Liver (tissue), 8 donors: ENCODE measurements at regions not wholly inside any gene's neighbourhood (a gene's known extent, or its start where the extent isn't known, plus 50 kb on each side); places are given as distances from the start of the nearest gene placed in this dataset.

Experiments
- DNase-seq: peaks from one replicate; pipeline ENCODE4 v3.0.0-alpha.2; 2017; ENCODE audit warnings: low spot score
- H3K27ac ChIP-seq, 2 donors: one replicate each; pipeline ENCODE4 v1.7.0; 2013; ENCODE audit warnings: inconsistent platforms in 2 of 2, low read length in 2 of 2, control low read depth in 1 of 2, low read depth in 1 of 2, mild to moderate bottlenecking in 1 of 2
- H3K27me3 ChIP-seq, 4 donors: one replicate each; pipeline versions ENCODE4 v1.6.1 to v1.7.0; 2013; ENCODE audit warnings: low read length in 3 of 4, inconsistent platforms in 1 of 4, mild to moderate bottlenecking in 1 of 4, moderate library complexity in 1 of 4; ENCODE audit not compliant: control insufficient read depth in 4 of 4, insufficient read depth in 4 of 4
- H3K36me3 ChIP-seq, 4 donors: one replicate each; pipeline versions ENCODE4 v1.6.1 to v1.7.0; 2013; ENCODE audit warnings: low read length in 3 of 4, mild to moderate bottlenecking in 3 of 4, low read depth in 1 of 4, moderate library complexity in 1 of 4; ENCODE audit not compliant: control insufficient read depth in 4 of 4, insufficient read depth in 3 of 4
- H3K4me1 ChIP-seq, 4 donors: one replicate each; pipeline versions ENCODE4 v1.6.1 to v1.7.0; 2013; ENCODE audit warnings: low read length in 3 of 4, mild to moderate bottlenecking in 3 of 4, moderate library complexity in 1 of 4; ENCODE audit not compliant: control insufficient read depth in 4 of 4, insufficient read depth in 4 of 4
- H3K4me3 ChIP-seq, 3 donors: one replicate each; pipeline versions ENCODE4 v1.6.1 to v1.7.0; 2013; ENCODE audit warnings: low read length in 3 of 3, control low read depth in 1 of 3, low read depth in 1 of 3, mild to moderate bottlenecking in 1 of 3
- H3K9ac ChIP-seq, 2 donors: one replicate each; pipeline ENCODE4 v1.7.0; 2013; ENCODE audit warnings: low read length in 2 of 2, mild to moderate bottlenecking in 2 of 2, moderate library complexity in 2 of 2, control low read depth in 1 of 2, low read depth in 1 of 2
- H3K9me3 ChIP-seq, 4 donors: one replicate each; pipeline versions ENCODE4 v1.6.1 to v1.7.0; 2013; ENCODE audit warnings: low read length in 3 of 4; ENCODE audit not compliant: control insufficient read depth in 4 of 4
- EGR1 ChIP-seq, 2 donors: IDR thresholded peaks; 2 replicates each; pipeline ENCODE4 v1.6.1; 2016 to 2018; ENCODE audit warnings: antibody characterized with exemption in 2 of 2, low read depth in 2 of 2
- FOXA1 ChIP-seq: IDR thresholded peaks from 2 replicates; pipeline ENCODE4 v1.6.1; 2016; ENCODE audit warnings: antibody characterized with exemption
- FOXA2 ChIP-seq: IDR thresholded peaks from 2 replicates; pipeline ENCODE4 v1.6.1; 2016; ENCODE audit warnings: antibody characterized with exemption
- GABPA ChIP-seq, 2 donors: IDR thresholded peaks in 1 of 2; conservative IDR thresholded peaks in 1 of 2; 2 replicates each; pipeline ENCODE4 v1.6.1; 2016; ENCODE audit warnings: antibody characterized with exemption in 2 of 2, mild to moderate bottlenecking in 1 of 2, moderate library complexity in 1 of 2
- HNF4A ChIP-seq, 2 donors: conservative IDR thresholded peaks; 2 replicates each; pipeline ENCODE4 v1.6.1; 2016; ENCODE audit warnings: antibody characterized with exemption in 2 of 2, mild to moderate bottlenecking in 2 of 2
- HNF4G ChIP-seq: IDR thresholded peaks from 2 replicates; pipeline ENCODE4 v1.6.1; 2016; ENCODE audit warnings: antibody characterized with exemption
- JUND ChIP-seq, 2 donors: IDR thresholded peaks; 2 replicates each; pipeline ENCODE4 v1.6.1; 2016; ENCODE audit warnings: antibody characterized with exemption in 2 of 2
- MAX ChIP-seq: IDR thresholded peaks from 2 replicates; pipeline ENCODE4 v1.6.1; 2016; ENCODE audit warnings: antibody characterized with exemption
- NR2F2 ChIP-seq: IDR thresholded peaks from 2 replicates; pipeline ENCODE4 v1.6.1; 2016; ENCODE audit warnings: antibody characterized with exemption
- REST ChIP-seq: IDR thresholded peaks from 2 replicates; pipeline ENCODE4 v1.6.1; 2016; ENCODE audit warnings: antibody characterized with exemption, mild to moderate bottlenecking
- RXRA ChIP-seq, 2 donors: IDR thresholded peaks; 2 replicates each; pipeline ENCODE4 v1.6.1; 2017 to 2018; ENCODE audit warnings: antibody characterized with exemption in 2 of 2, mild to moderate bottlenecking in 1 of 2
- SP1 ChIP-seq: IDR thresholded peaks from 2 replicates; pipeline ENCODE4 v1.6.1; 2018; ENCODE audit warnings: antibody characterized with exemption, mild to moderate bottlenecking
- TAF1 ChIP-seq: conservative IDR thresholded peaks from 2 replicates; pipeline ENCODE4 v1.6.1; 2016; ENCODE audit warnings: antibody characterized with exemption, mild to moderate bottlenecking
- YY1 ChIP-seq: IDR thresholded peaks from 2 replicates; pipeline ENCODE4 v1.6.1; 2016; ENCODE audit warnings: antibody characterized with exemption, mild to moderate bottlenecking
- WGBS: extraction: QIAGEN DNeasy Blood & Tissue Kit; methylation state at CpG from one replicate; pipeline ENCODE4 v1.1.7; 2013; 5-methylcytosine and 5-hydroxymethylcytosine counted together
- TF ChIP-seq, protein P1 (sequence below): IDR thresholded peaks from 2 replicates; pipeline ENCODE4 v1.6.1; 2016; ENCODE audit warnings: antibody characterized with exemption
- TF ChIP-seq, protein P2 (sequence below): fragments of 150-350 bp; IDR thresholded peaks from 2 replicates; pipeline ENCODE4 v1.5.1; 2017; ENCODE audit warnings: improper control_type of control experiment, low read depth, low read length; ENCODE audit not compliant: missing input control
- TF ChIP-seq, protein P3 (sequence below): IDR thresholded peaks from 2 replicates; pipeline ENCODE4 v1.6.1; 2016; ENCODE audit warnings: antibody characterized with exemption
- donor health status: healthy.
- donor health status: healthy.
- donor health status: healthy.
- donor health status: healthy.
- donor health status: healthy.

- no peaks in the 10 kb centered on the region for H3K9me3 ChIP-seq
- WGBS = 89% methylated on average over 7 of the region's 7 CpGs
- H3K4me3 ChIP-seq = no peak overlapping the region
- no peak for TF ChIP-seq HNF4A (conservative IDR thresholded peaks at IDR 0.05)
- H3K27ac ChIP-seq = no peak overlapping the region
- H3K27me3 ChIP-seq = peaks cover 0 to 9% (median 1%) of the 10 kb centered on the region in 4 donors
- no peak overlapping the region for H3K9ac ChIP-seq
- DNase-seq = no peak
- peaks cover 0 to 8% (median 1%) of the 10 kb centered on the region in 4 donors for H3K4me1 ChIP-seq
- H3K36me3 ChIP-seq = no peaks in the 10 kb centered on the region
Measured at GRCh38 chrX:25537699-25538098, 521.9 kb upstream of the ARX start.

DNA sequence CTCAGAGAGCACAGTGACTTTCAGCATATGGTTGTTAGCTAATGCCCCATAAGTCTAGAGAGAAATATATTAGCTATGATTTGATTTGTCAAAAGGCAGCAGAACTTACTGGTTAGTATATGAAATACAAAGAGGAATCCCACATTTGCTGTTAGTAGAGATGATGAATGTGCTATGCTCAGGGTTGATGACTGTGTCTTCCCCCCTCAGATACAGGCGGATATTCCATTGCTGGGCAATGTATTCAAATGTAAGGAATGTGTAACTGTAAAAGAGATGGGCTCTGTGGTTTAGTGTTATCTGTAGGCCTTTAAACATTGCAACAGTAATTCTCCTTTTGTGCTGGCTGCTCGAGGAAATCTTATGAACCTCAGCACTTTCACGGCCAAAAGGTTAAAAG, 528.9 kb upstream of the ARX start:
- Histone ChIP-seq H3K4me3 (no peak overlapping the region), H3K9ac (no peak overlapping the region), H3K27me3 (peaks cover 0 to 5% (median under 1%) of the 10 kb centered on the region in 4 donors), H3K4me1 (no peaks in the 10 kb centered on the region), H3K9me3 (no peaks in the 10 kb centered on the region), H3K36me3 (no peaks in the 10 kb centered on the region), H3K27ac (no peak overlapping the region)
- no peak for TF ChIP-seq YY1
- TF ChIP-seq REST = no peak
- no peak for TF ChIP-seq FOXA2
- no peak for TF ChIP-seq FOXA1
- TF ChIP-seq HNF4G = no peak
- TF ChIP-seq, protein P1, sequence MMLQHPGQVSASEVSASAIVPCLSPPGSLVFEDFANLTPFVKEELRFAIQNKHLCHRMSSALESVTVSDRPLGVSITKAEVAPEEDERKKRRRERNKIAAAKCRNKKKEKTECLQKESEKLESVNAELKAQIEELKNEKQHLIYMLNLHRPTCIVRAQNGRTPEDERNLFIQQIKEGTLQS = no peak
- no peak for TF ChIP-seq JUND (IDR thresholded peaks at IDR 0.05)
- TF ChIP-seq EGR1 (IDR thresholded peaks at IDR 0.05; ENCODE audit: low read depth in 2 of 2) = no peak
- no peak for TF ChIP-seq SP1
- no peak for TF ChIP-seq MAX
- no peak for TF ChIP-seq GABPA (IDR thresholded peaks at IDR 0.05 in 1 of 2, conservative IDR thresholded peaks at IDR 0.05 in 1 of 2)
- TF ChIP-seq, protein P2, sequence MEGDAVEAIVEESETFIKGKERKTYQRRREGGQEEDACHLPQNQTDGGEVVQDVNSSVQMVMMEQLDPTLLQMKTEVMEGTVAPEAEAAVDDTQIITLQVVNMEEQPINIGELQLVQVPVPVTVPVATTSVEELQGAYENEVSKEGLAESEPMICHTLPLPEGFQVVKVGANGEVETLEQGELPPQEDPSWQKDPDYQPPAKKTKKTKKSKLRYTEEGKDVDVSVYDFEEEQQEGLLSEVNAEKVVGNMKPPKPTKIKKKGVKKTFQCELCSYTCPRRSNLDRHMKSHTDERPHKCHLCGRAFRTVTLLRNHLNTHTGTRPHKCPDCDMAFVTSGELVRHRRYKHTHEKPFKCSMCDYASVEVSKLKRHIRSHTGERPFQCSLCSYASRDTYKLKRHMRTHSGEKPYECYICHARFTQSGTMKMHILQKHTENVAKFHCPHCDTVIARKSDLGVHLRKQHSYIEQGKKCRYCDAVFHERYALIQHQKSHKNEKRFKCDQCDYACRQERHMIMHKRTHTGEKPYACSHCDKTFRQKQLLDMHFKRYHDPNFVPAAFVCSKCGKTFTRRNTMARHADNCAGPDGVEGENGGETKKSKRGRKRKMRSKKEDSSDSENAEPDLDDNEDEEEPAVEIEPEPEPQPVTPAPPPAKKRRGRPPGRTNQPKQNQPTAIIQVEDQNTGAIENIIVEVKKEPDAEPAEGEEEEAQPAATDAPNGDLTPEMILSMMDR = no peak
- TF ChIP-seq HNF4A (conservative IDR thresholded peaks at IDR 0.05) = no peak
- TF ChIP-seq NR2F2 = no peak
- no peak for TF ChIP-seq TAF1
- TF ChIP-seq, protein P3, sequence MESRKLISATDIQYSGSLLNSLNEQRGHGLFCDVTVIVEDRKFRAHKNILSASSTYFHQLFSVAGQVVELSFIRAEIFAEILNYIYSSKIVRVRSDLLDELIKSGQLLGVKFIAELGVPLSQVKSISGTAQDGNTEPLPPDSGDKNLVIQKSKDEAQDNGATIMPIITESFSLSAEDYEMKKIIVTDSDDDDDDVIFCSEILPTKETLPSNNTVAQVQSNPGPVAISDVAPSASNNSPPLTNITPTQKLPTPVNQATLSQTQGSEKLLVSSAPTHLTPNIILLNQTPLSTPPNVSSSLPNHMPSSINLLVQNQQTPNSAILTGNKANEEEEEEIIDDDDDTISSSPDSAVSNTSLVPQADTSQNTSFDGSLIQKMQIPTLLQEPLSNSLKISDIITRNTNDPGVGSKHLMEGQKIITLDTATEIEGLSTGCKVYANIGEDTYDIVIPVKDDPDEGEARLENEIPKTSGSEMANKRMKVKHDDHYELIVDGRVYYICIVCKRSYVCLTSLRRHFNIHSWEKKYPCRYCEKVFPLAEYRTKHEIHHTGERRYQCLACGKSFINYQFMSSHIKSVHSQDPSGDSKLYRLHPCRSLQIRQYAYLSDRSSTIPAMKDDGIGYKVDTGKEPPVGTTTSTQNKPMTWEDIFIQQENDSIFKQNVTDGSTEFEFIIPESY = no peak
- no peak for TF ChIP-seq RXRA (IDR thresholded peaks at IDR 0.05)
- DNase-seq = no peak
- 83% methylated on average over 3 of the region's 3 CpGs for WGBS
